HG03457 (cell line): ENCODE measurements at regions not wholly inside any gene's neighbourhood (a gene's known extent, or its start where the extent isn't known, plus 50 kb on each side); places are given as distances from the start of the nearest gene placed in this dataset.
"Not testable (repeated sequence)": the region's sequence is repeated elsewhere in the genome, so short reads cannot be mapped to it uniquely, and the experiment has no call there.

ENCODE experiments used
- ATAC-seq: cut with Tn5 transposase; IDR thresholded peaks from one replicate; pipeline ENCODE4 v1.9.1; 2021; ENCODE audit warnings: moderate number of reproducible peaks; ENCODE audit not compliant: unreplicated experiment

DNA sequence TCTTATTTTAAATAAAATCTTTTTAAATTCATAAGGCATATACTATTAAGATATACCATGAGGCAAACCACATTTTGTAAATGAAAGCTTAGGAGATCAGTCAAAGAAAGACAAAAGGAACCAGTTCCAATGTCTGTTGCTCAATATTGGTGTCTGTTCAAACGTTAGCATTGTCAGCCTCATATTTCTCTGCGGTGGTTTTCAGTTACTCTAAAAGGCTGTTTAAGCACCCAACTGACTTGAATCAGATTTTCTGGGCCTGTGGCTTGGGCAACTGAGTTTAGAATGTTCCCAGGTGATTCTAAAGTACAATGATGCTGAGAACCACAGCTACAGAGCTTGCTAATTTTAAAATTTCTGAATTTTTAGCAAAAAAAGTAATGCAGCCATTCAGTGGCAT lies 166.3 kb upstream of the KIF2A start:
- no peak for ATAC-seq

DNA sequence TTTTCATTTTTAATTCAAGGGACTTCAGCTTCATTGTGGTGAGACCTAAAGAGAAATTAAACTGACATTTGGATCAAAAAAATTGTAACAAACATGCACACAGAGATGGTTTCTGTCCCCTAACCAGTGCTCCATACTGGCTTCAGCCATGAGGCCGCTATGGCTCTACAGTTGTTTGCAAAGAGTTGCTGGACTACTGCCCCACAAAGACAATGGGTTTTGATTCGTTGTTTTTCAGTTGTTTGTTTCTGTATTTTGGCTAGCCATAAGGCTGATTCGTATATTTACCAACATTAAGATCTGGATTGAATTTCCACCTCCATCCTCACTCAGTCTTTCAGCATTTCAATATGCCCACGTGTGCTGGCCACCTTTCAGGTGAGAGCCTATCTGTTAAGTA lies 163.7 kb upstream of the KIF2A start:
- ATAC-seq: no peak

DNA sequence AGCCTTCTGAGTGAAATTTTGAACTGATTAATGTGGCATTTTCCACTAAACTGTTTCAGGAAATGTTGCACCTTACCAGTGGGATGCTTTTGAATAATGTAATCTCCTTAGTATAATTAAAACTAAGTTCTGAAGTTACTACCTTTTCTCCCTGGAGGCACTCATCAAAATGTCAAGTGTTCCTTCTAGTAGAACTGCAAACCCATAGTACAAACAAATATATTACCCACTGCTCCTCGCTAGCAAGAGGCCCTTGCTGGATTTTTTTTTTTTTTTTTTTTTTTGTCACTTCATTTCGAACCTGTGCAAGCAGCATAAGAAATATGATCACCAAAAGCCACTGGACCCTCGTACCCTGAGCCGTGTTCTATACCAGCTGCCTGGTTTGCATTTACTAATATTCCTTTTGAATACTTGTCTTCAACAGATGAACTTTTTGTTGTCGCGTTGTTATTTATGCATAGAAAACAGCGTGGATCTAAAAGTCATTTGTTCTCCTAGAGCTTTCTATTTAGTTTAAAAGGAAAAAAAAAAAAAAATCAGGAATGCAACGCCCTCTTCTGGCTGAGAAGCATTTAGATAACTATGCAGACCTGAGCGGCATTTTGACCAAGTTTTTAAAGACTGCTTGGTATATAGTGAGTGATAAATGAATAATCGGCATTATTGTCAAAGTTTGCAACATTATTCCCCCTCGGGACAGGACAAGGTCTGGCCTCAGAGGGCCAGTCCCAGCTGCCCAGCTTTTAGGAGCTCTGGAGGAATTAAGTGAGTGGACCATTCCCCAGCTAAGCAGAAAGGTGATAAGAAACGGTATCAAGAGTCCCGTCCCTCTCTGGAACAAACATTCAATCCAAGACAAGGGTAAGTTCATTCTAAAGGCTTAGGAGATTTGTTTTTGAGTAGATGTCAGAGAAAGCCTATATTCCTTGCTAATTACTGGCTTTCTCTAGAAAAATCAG lies 162.5 kb upstream of the KIF2A start:
- no peak for ATAC-seq

DNA sequence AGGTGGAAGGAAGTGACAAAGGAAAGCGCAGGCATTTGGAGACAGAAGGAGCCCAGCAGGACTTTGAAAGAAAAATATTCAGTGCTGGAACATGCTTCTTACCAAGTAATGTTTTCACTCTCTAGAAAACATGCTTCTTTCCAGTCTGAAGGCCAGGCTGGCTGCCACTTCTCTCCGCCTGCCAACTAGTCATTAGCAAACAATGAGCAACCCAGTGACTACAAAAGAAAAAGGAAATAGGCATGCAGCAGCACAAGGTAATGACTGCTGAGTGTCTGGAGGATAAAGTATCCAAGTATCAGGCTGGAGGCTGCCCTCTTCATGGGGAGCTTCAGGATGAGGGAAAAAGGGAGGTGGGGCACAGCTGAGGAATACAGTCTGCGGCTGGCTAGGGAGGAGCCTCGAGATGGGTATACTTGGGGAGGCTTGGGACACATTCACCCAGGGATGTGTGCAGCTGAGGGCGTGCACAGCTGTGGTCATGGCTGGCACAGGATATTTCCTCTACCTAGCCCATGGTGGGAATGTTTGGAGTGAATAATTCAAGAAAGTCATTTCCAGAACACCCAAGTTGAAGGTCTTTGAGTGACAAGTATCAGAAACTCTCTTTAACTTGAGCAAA lies 161.5 kb upstream of the KIF2A start:
- no peak for ATAC-seq

DNA sequence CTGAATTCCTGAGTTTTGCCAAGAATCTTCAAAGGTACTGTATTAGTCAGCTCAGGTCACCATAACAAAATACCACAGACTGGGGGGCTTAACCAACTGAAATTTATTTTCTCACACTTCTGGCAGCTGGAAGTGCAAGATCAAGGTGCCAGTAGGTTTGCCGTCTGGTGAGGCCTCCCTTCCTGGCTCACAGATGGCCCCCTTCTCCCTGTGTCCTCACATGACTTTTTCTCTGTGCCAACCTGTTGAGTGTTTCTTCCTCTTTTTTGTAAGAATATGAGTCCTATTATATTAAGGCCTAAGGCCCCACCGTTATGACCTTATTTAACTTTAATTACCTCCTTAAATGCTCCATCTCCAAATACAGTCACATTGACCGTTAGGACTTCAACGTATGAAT lies 156.1 kb upstream of the KIF2A start:
- ATAC-seq: no peak

DNA sequence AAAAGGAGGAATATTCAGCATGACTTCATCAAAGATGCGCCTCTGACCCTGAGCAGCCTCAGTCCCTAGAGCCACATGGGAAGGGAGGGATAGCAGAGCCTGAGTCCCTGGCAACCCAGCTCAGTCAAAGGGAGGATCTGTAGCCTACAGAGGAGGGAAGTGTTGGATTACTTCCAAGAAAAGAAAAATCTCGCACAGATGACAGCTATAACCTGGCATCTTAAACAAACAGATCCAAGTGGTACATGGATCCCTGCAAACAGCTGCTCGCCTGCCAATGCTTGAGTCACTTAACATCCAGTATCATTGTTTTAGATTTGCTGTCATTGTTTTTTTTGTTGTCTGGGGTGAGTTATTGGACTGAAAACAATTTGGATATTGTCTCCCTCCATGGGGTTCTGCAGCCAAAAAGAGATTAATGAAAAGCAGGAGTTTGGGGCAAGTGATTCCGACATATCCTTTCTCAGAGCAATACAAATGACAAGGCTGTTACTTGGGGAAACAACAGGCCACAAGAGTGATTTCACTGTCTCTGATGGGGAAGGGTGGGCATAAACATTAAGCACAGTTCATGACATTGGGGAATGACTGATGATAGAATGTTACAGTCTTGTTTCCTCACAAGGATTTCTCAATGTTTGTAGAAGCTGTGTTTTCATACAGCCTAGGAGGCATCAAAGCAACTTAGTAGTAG lies 153.5 kb upstream of the KIF2A start:
- ATAC-seq: no peak

DNA sequence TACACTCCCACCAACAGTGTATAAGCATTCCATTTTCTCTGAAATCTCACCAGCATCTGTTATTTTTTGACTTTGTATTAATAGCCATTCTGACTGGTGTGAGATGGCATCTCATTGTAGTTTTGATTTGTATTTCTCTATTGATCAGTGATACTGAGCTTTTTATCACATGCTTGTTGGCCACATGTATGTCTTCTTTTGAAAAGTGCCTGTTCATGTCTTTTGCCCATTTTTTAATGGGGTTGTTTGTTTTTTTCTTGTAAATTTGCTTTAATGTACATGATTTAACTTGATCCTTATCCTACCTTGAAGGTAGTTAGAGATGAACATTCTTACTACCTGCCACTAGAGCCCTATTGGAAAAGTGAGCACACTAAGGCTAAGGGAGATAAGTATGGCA lies 151.2 kb upstream of the KIF2A start:
- ATAC-seq: no peak

DNA sequence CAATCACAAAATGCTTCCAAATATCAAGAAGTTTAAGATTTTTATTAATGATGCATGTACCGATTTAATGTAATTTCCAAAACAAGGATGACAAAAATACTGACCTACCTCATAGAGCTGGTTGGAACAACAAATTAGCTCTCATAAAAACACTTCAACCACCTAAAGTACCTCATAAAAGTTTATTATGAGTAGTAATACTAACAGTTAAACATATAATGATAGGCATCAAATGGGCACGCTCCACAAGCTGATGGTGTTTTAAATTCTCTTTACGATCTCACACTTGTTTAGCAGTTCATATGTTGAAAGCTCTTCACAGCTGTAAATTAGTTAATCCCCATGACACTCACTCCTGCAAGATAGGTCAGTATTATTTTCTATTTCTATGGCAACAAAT lies 150.0 kb upstream of the KIF2A start:
- ATAC-seq: no peak

DNA sequence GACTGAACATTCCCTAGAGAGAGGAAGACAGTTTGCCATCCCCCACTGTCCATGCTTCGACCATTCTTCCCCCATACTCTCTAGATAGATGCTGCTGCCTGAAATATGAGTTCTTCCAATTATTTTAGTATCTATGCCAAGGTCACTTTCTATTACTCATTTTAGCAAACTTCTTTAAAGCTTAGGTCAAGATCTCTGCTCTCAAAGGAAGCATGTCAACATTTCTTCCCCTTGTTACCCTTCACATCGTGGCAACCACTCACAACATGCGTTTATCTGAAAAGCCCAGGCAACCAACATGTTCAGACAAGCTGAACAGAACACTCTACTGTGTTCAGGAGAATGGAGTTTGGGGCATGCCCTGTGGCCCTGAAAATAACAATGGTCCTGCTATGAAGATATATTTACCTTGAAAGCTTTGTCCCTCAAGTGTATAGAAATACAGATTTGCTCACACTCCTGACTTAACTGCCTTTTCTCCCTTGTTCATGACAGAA lies 138.4 kb upstream of the KIF2A start:
- ATAC-seq: no peak

DNA sequence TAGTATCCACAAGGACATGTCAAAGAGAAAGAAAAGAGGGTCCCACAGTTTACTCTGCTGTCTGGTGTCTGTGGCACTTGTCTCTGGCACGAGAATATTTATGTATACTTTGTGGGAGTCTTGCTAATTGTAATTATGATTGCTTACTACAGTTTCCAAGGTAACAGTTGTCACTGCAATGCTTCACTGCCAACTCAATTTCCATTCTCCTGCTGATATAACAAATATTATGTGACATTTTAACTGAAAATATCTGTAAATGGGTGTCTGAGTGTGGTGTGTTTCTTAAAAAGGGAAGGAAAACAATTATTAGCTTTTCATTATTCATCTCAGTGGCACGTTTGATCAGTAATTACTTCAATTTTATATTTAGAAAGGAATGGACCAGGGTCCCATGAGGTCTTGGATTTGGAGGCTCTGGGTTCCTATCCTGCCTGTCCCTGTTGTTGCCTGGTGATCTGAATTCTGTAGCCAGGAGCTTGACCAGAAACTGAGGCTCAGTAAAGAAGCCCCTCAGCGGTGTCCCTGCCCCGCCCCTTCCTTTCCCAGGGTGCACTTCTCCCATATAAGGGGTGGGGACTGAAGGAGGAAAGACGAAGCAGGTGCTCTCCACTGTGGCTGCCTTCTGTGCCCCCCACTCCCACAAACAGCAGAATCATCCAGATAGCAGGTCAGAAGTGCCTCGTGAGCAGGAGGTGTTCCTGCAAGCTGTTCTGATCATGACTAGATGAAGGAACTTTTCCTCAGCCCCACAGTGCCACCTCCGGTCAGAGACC lies 137.3 kb upstream of the KIF2A start:
- ATAC-seq: no peak

DNA sequence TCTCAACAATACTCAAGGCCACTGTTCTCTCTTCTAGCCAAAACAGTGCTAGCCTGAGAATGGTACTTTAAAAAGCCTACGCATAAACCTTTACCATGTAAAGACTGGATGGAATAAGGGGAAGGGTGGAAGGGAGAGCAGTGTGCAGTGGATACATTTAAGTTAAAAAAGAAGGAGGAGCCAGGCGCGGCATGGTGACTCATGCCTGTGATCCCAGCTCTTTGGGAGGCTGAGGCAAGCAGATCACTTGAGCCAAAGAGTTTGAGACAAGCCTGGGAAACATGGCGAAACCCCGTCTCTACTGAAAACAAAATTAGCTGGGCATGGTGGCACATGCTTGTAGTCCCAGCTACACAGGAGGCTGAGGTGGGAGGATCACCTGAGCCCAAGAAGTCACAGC lies 127.7 kb upstream of the KIF2A start:
- no peak for ATAC-seq

DNA sequence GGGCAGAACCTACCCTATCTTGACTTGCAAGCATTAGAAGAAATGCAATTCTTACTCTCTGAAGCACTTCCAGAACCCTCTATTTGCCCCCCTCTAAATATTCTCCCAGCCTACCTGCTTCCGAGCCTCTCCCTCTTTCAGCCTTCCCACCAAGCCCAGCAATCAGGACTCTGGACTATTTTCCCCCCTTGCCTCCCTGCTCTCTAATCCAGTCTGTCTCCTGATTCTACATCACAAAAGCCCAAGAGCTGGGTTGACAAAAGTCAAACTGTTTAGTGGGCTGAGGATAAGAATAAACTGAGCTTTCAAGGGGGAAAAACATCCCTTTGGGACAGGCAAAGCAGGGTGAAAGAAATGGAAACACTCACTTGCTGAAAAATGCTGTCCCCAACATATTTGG lies 123.2 kb upstream of the KIF2A start:
- no peak for ATAC-seq

DNA sequence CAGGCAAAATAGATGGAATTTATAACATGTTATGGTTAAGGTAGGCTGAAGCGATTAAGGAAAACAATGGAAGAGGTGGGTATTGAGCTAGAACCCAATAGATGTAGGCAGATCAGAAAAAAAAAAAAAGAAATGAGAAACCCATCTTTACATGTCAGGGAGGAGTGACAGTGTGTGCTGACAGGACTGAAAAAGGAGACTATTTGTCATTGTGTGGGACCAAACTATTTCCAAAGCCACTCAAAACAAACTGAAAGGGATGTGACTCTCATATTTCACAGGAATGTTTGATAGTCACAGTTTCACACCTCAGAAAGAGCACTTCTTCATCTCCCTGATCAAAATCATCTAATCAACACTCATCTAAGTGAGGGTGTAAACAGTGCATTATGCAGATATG lies 122.3 kb upstream of the KIF2A start:
- no peak for ATAC-seq

DNA sequence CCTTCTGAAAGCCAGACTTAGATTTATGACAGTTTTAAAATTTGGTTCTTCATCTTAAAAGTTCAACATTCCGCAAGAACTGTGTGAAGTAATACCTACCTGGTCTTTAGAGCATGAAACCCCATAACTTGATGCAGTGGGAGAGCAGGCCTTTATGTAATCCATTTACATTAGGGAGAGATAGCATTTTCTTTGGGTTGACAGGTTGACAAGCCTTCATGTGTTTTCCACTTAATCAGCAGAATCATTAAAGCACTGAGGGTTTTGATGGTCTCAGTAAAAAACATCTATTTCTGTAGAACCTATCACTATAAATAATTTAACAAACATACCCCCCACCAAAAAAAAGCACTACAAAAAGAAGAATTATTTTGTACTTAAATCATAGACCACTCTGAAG lies 121.6 kb upstream of the KIF2A start:
- ATAC-seq: no peak

DNA sequence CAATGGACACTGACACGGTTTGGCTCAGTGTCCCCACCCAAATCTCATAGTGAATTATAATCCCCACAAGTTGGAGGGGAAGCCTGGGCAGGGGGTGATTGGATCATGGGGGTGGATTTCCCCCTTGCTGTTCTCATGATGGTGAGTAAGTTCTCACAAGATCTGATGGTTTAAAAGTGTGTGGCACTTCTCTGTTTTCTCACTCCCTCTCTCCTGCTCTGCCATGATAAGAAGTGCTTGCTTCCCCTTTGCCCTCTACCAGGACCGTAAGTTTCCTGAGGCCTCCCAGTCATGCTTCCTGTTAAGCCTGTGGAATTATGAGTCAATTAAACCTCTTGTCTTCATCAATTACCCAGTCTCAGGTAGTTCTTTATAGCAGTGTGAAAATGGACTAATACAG lies 115.8 kb upstream of the KIF2A start:
- ATAC-seq: no peak

DNA sequence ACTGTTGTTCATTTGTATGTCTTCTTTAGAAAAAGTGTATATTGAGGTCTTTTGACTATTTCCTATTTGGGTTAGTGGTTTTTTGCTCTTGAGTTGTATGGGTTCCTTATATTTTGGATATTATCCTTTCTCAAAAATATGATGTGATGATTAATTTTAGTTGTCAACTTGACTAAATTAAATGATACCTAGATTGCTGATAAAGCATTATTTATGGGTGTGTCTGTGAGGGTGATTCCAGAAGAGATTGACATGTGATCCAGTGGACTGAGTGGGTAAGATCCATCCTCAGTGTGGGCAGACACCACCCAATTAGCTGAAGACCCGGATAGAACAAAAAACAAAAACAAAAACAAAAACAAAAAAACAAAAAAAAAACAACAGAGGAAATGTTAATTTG lies 115.1 kb upstream of the KIF2A start:
- no peak for ATAC-seq

DNA sequence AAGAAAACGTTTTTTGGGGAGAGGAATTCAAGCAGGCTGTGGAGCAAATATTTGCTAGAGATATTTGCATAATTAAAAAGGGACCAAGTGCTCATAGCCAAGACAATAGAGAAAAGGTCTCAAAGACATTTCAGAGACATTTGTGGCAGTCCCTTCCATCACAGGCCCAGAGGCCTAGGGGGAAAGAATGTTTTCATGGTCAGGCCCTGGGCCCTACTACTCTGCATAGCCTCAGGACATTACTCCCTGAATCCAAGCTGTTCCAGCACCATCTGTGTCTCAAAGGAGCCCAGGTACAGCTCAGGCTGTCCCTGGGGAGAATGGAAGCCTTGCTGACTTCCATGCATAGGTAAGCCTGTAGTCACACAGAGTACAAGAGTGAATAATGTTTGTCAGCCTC lies 113.0 kb upstream of the KIF2A start:
- ATAC-seq: no peak

DNA sequence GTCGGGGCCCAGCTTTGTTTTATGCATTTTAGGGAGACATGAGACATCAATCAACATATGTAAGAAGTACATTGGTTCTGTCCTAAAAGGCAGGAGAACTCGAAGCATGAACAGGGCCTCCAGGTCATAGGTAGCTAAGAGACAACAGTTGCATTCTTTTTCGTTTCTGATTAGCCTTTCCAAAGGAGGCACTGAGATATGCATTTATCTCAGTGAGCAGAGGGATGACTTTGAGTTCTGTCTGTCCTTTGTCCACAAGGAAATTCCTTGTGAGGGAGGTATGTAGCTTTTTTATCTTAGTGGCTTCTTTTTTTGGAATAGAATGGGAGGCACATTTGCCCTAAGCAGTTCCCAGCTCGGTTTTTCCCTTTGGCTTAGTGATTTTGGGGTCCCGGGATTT lies 109.5 kb upstream of the KIF2A start:
- not testable (repeated sequence) for ATAC-seq

DNA sequence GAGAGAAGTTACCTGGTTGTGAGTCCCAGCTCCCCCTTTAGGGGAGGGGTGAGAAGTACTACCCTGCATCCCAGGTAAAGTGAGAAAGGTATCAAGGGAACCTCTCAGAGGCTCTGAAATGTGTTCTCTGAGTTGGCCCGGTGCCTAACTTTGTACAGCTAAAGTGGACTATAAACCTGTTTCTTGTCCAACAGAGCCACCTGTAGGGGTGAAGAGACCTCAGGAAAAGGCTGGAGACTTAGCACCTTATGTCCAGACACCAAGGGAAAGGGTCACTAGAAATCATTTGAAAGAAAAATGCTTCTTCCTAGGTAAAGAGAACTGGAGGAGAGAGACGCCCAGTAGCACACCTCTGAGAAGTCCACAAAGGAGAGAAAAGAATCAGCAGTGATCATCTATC lies 108.3 kb upstream of the KIF2A start:
- ATAC-seq: no peak

DNA sequence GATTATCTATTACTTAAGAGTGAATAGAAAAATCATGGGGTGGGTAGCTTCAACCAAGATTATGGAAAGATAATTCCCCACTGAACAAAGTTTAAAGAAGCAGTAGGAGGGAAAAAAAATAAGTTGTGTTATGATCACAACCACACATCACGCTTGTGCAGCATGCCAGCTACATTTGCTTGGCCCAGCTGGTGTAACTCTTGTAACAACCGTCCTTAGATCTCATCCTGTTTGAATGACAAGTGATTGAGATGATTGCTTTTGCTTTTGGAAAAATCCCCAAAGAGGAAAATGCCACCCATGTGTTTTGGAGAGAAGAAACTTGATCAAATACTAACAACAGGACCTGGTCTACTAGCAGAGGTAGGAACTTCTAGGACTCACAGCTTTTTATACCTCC lies 107.6 kb upstream of the KIF2A start:
- ATAC-seq: no peak
